GM10248 (cell line): ENCODE measurements at regions not wholly inside any gene's neighbourhood (a gene's known extent, or its start where the extent isn't known, plus 50 kb on each side); places are given as distances from the start of the nearest gene placed in this dataset.

Experiments
- CTCF ChIA-PET: fragments of 300-600 bp; sonication (Branson Sonifier 250); formaldehyde crosslinking; extraction: SDS; loops from one replicate; lab custom pipeline; 2021; ENCODE audit warnings: antibody characterized with exemption; lab: Yijun Ruan, JAX
- POLR2A ChIA-PET: fragments of 350-650 bp; sonication (Branson Sonifier 250); formaldehyde crosslinking; extraction: SDS; loops from one replicate; lab custom pipeline; 2020; ENCODE audit warnings: antibody characterized with exemption; lab: Yijun Ruan, JAX
- DNase-seq: peaks from one replicate; pipeline ENCODE4 v3.0.0; 2012; ENCODE audit errors: extremely low spot score
- TF ChIP-seq, protein P1 (sequence below): IDR thresholded peaks from 2 replicates; pipeline ENCODE4 v1.5.1; 2012; ENCODE audit warnings: mild to moderate bottlenecking, low read depth; ENCODE audit errors: extremely low read depth, missing control alignments, control extremely low read depth

DNA sequence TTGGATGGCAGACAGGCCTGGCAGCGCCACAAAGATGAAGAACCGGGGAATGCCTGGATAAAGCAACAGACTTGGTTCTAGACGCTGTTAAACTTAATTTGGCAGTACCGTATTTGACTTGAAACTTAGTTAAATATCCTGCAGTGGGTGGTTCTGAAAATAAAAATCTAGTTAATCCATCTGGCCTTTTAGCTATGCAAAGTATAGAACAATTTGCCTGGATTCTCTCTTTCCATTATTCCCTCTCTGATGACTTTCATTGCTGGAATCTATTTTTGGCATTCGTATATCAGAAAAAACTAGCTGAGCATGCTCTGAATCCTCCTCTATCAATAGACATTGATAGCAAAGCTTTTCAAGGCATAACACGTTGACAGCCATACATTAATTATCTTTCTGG lies 203.6 kb downstream of the MACC1 start:
- POLR2A ChIA-PET = no interaction called here
- DNase-seq = no peak
- CTCF ChIA-PET = interaction anchor here (0.7 kb wide), 2 partner anchors 28 to 134 kb away, joined by 3 to 4 read pairs; no protein-coding TSS in a partner anchor
- TF ChIP-seq, protein P1, sequence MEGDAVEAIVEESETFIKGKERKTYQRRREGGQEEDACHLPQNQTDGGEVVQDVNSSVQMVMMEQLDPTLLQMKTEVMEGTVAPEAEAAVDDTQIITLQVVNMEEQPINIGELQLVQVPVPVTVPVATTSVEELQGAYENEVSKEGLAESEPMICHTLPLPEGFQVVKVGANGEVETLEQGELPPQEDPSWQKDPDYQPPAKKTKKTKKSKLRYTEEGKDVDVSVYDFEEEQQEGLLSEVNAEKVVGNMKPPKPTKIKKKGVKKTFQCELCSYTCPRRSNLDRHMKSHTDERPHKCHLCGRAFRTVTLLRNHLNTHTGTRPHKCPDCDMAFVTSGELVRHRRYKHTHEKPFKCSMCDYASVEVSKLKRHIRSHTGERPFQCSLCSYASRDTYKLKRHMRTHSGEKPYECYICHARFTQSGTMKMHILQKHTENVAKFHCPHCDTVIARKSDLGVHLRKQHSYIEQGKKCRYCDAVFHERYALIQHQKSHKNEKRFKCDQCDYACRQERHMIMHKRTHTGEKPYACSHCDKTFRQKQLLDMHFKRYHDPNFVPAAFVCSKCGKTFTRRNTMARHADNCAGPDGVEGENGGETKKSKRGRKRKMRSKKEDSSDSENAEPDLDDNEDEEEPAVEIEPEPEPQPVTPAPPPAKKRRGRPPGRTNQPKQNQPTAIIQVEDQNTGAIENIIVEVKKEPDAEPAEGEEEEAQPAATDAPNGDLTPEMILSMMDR = no peak

DNA sequence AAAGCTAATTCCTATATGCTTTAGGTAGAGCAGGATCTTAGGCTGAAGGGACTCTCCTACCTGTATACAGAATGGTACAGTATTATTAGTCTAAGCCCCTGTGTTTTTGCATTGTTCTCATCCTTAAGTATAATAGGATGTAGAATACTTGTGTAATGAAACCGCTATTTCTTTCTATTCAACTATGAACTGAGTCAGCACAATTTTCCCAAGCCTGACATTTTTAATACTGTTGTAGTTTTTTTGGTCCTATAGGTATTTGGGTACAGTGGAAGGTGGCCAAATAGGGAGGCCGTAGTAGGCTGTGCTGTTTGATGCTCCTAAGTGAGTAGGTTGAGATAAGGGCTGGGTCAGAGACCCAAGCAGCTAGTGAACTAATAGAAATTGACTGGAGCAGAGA lies 205.1 kb downstream of the MACC1 start:
- DNase-seq = no peak
- TF ChIP-seq, protein P1 = no peak
- ChIA-PET POLR2A (no interaction called here), CTCF (interaction anchor here (2.4 kb wide), 1 partner anchor 10 kb away, joined by 9 read pairs; no protein-coding TSS in a partner anchor)

DNA sequence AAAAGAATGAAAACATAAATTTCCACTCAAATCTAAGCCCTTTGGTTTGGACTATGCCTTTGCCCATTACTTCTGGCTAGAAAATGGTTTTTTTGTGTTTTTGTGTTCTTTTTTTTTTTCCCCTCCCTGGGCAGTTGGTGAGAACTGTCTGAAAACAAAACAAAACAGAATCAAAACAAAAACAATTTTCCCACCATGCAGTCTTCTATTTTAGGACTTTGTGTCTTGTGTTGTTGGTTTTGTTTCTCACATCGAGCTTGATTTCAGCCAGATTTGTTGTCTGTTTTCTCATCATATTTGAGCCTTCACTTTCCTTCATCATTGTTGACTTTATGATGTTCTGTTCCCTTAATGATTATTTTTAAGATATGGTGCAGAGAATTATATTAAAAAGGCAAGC lies 206.3 kb downstream of the MACC1 start:
- POLR2A ChIA-PET = no interaction called here
- TF ChIP-seq, protein P1 = no peak
- no peak for DNase-seq
- CTCF ChIA-PET = interaction anchor here (2.4 kb wide), 1 partner anchor 11 kb away, joined by 9 read pairs; no protein-coding TSS in a partner anchor

DNA sequence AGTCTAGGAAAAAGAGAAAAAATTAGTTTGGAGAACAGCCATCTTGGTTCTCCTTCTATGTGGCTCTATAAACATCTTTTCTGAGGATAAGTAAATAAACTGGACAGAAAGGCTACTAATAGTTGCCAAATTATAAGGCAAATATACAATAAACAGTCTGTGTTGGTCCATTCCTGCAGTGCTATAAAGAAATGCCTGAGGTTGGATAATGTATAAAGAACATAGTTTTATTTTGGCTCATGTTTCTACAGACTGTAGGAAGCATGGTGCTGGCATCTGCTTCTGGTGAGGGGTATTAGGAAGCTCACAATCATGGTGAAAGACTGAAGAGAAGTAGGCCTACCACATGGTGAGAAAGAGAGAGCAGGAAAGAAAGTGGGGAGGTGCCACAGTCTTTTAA lies 209.7 kb downstream of the MACC1 start:
- ChIA-PET CTCF (interaction anchor here (1.0 to 1.5 kb wide), 2 partner anchors 10 to 135 kb away, joined by 3 to 4 read pairs; no protein-coding TSS in a partner anchor), POLR2A (no interaction called here)
- DNase-seq = no peak
- TF ChIP-seq, protein P1 = no peak

DNA sequence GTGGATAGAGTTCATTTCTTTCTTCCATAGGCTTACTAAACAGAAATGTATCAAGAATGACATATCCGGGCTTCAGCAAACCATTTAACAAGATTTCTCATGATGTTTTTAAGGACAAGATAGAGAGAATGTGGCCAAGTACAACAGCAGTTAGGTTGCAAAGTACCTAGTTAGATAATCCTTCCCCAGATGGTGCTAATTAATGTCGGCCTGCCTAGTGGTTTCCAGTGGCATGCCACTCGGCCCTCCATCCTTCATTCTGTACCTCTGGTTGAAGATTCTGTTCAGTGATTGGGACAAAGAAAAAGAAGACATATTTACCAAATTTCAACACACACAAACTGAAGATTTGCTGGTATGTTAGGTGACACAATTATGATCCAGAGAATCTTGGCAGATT lies 212.1 kb downstream of the MACC1 start:
- CTCF ChIA-PET = interaction anchor here (0.8 to 1.8 kb wide), 2 partner anchors 15 to 23 kb away, joined by 3 to 6 read pairs; no protein-coding TSS in a partner anchor
- DNase-seq = no peak
- POLR2A ChIA-PET = no interaction called here

DNA sequence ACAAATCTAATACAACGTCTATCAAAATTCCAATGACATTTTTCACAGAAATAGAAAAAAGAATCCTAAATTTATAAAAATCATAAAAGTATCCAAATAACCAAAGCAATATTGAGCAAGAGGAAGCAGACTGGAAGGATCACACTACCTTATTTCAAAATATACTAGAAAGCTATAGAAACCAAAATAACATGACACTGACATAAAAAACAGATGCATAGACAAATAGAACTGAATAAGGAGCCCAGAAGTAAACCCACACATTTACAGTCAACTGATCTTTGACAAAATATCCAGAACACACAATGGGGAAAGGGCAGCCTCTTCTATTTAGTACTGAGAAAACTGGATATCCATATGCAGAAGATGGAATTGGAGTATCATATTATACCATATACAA lies 217.5 kb downstream of the MACC1 start:
- TF ChIP-seq, protein P1 = no peak
- no peak for DNase-seq
- POLR2A ChIA-PET = no interaction called here
- CTCF ChIA-PET = no interaction called here

More for the DNA sequence above, 212.1 kb downstream of the MACC1 start:
- TF ChIP-seq, protein P1 = no peak
